DND-41 (cell line): ENCODE measurements at regions not wholly inside any gene's neighbourhood (a gene's known extent, or its start where the extent isn't known, plus 50 kb on each side); places are given as distances from the start of the nearest gene placed in this dataset.

Source experiments
- CTCF ChIP-seq: IDR thresholded peaks from 2 replicates; pipeline ENCODE4 v1.5.1; 2012; ENCODE audit warnings: borderline replicate concordance, low read length, moderate library complexity, mild to moderate bottlenecking; ENCODE audit not compliant: poor library complexity, severe bottlenecking; ENCODE audit errors: extremely low read depth
- EZH2 ChIP-seq: IDR thresholded peaks from 3 replicates; pipeline ENCODE4 v1.6.1; 2012; ENCODE audit warnings: borderline replicate concordance, low read depth, mild to moderate bottlenecking, moderate library complexity, low read length, inconsistent platforms; ENCODE audit not compliant: severe bottlenecking

- TF ChIP-seq EZH2: no peak
- no peak for TF ChIP-seq CTCF
These were observed 710.4 kb downstream of the TNS3 start for GRCh38 chr7:46871516-46871915.
